Germinal center (tissue), 1 donor: ENCODE measurements at regions not wholly inside any gene's neighbourhood (a gene's known extent, or its start where the extent isn't known, plus 50 kb on each side); places are given as distances from the start of the nearest gene placed in this dataset.
"Not testable (repeated sequence)": the region's sequence is repeated elsewhere in the genome, so short reads cannot be mapped to it uniquely, and the experiment has no call there.

Experiments used
- DNase-seq: peaks from one replicate; pipeline ENCODE4 v3.0.0; 2012; ENCODE audit warnings: mixed read lengths, low spot score

GRCh38 chr3:159271799-159272512 is 470.1 kb downstream of the MFSD1 start:
- DNase-seq: no peak

GRCh38 chr3:159273070-159273469 is 471.2 kb downstream of the MFSD1 start:
- DNase-seq: no peak

- DNase-seq: no peak
Measured at GRCh38 chr3:159273608-159274007, 471.8 kb downstream of the MFSD1 start.

- DNase-seq: no peak
Measured at GRCh38 chr3:159275741-159276140, 473.9 kb downstream of the MFSD1 start.

GRCh38 chr3:159277814-159278213 is 476.0 kb downstream of the MFSD1 start:
- no peak for DNase-seq

GRCh38 chr3:159280386-159281191 is 478.7 kb downstream of the MFSD1 start:
- DNase-seq: no peak

- DNase-seq: no peak
Measured at GRCh38 chr3:159293493-159293892, 491.6 kb downstream of the MFSD1 start.

GRCh38 chr3:159301961-159302360 is 500.1 kb downstream of the MFSD1 start:
- no peak for DNase-seq

- DNase-seq: no peak
Measured at GRCh38 chr3:159305017-159305416, 503.2 kb downstream of the MFSD1 start.

- not testable (repeated sequence) for DNase-seq
Measured at GRCh38 chr3:159316706-159317105, 514.9 kb downstream of the MFSD1 start.

- DNase-seq: no peak
Measured at GRCh38 chr3:159319156-159319555, 517.3 kb downstream of the MFSD1 start.

- DNase-seq: peak; percentile 36
Measured at GRCh38 chr3:159322322-159322939, 520.6 kb downstream of the MFSD1 start.

GRCh38 chr3:159323848-159324247 is 522.0 kb downstream of the MFSD1 start:
- DNase-seq: no peak

- DNase-seq: no peak
Measured at GRCh38 chr3:159326998-159327397, 525.1 kb downstream of the MFSD1 start.

GRCh38 chr3:159332535-159333099 is 530.8 kb downstream of the MFSD1 start:
- DNase-seq: no peak

GRCh38 chr3:159339131-159339530 is 537.3 kb downstream of the MFSD1 start:
- no peak for DNase-seq

GRCh38 chr3:159340877-159341500 is 539.1 kb downstream of the MFSD1 start:
- no peak for DNase-seq

- DNase-seq: no peak
Measured at GRCh38 chr3:159346271-159346903, 544.5 kb downstream of the MFSD1 start.

- no peak for DNase-seq
Measured at GRCh38 chr3:159348431-159348830, 546.6 kb downstream of the MFSD1 start.

GRCh38 chr3:159356606-159357005 is 554.8 kb downstream of the MFSD1 start:
- no peak for DNase-seq

- DNase-seq: no peak
Measured at GRCh38 chr3:159364511-159364910, 562.7 kb downstream of the MFSD1 start.

GRCh38 chr3:159366476-159366875 is 564.6 kb downstream of the MFSD1 start:
- no peak for DNase-seq
